ENCODE measurements at regions not wholly inside any gene's neighbourhood (a gene's known extent, or its start where the extent isn't known, plus 50 kb on each side); places are given as distances from the start of the nearest gene placed in this dataset.

DNA sequence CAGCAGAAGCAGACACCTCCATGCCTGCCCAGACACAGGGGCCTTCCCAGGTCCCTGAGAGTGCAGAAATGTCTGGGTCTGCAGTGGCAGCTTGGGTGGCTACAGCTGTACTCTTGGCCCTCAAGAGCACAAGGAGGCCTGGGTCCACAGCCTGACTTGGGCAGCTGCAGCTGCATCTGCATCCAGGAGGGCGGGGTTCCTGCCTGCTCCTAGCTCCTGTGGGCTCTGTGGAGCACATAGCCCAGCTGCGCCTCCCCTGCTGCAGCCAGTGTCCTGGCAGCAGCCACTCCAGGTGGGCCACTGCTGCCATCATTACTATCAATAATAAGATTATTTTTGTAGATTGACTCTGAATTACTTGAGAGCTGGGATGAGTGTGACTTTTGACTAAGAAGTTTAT is 162.0 kb upstream of the PTCH1 start:
- DNase-seq (ENCODE audit: low read depth in 1 of 2, low spot score in 1 of 2) = no peak
- Histone ChIP-seq H3K27ac (replicated peaks) (no peak overlapping the region), H3K4me3 (replicated peaks; ENCODE audit: insufficient read depth, low read length) (no peak overlapping the region), H3K27me3 (ENCODE audit: insufficient read depth, poor library complexity, severe bottlenecking) (no peaks in the 10 kb centered on the region)
- TF ChIP-seq GABPA (IDR thresholded peaks at IDR 0.05; ENCODE audit: low read depth) (no peak), SPI1 (IDR thresholded peaks at IDR 0.05; ENCODE audit: borderline replicate concordance, low read depth) (no peak), REST (IDR thresholded peaks at IDR 0.05; ENCODE audit: insufficient replicate concordance, low read depth) (no peak), POLR2AphosphoS5 (IDR thresholded peaks at IDR 0.05; ENCODE audit: low read depth) (no peak)
- TF ChIP-seq, protein P1, sequence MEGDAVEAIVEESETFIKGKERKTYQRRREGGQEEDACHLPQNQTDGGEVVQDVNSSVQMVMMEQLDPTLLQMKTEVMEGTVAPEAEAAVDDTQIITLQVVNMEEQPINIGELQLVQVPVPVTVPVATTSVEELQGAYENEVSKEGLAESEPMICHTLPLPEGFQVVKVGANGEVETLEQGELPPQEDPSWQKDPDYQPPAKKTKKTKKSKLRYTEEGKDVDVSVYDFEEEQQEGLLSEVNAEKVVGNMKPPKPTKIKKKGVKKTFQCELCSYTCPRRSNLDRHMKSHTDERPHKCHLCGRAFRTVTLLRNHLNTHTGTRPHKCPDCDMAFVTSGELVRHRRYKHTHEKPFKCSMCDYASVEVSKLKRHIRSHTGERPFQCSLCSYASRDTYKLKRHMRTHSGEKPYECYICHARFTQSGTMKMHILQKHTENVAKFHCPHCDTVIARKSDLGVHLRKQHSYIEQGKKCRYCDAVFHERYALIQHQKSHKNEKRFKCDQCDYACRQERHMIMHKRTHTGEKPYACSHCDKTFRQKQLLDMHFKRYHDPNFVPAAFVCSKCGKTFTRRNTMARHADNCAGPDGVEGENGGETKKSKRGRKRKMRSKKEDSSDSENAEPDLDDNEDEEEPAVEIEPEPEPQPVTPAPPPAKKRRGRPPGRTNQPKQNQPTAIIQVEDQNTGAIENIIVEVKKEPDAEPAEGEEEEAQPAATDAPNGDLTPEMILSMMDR (IDR thresholded peaks at IDR 0.05; ENCODE audit: insufficient read depth, low read length) = no peak

GRCh38 chr9:95670122-95670521 is 153.4 kb upstream of the PTCH1 start:
- no peak for DNase-seq (ENCODE audit: low read depth in 1 of 2, low spot score in 1 of 2)
- TF ChIP-seq GABPA (IDR thresholded peaks at IDR 0.05; ENCODE audit: low read depth) = no peak
- TF ChIP-seq REST (IDR thresholded peaks at IDR 0.05; ENCODE audit: insufficient replicate concordance, low read depth) = no peak
- no peak for TF ChIP-seq SPI1 (IDR thresholded peaks at IDR 0.05; ENCODE audit: borderline replicate concordance, low read depth)
- no peak for TF ChIP-seq POLR2AphosphoS5 (IDR thresholded peaks at IDR 0.05; ENCODE audit: low read depth)
- Histone ChIP-seq H3K27ac (replicated peaks) (no peak overlapping the region), H3K4me3 (replicated peaks; ENCODE audit: insufficient read depth, low read length) (no peak overlapping the region), H3K27me3 (ENCODE audit: insufficient read depth, poor library complexity, severe bottlenecking) (no peaks in the 10 kb centered on the region)

DNA sequence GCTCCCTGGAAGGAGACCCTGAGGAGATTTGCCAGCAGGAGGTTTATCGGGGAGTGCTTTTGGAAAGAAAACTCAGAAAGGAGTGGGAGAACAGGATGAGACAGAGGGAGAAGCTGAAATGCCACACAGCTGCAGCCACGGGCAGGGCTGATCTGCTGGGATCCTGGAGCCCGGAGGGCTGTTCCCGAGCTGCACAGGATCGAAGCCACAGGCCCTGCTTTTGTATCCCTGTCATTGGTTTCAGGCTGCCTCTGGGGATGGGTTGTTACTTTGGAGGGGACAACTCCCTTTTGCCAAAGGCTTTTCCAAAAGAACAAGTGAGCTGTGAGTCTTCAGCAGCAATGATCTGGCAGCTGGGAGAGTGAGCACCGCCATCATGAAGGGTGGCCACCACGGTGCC is 152.5 kb upstream of the PTCH1 start:
- Histone ChIP-seq H3K27me3 (ENCODE audit: insufficient read depth, poor library complexity, severe bottlenecking) (no peaks in the 10 kb centered on the region), H3K27ac (replicated peaks) (no peak overlapping the region), H3K4me3 (replicated peaks; ENCODE audit: insufficient read depth, low read length) (no peak overlapping the region)
- no peak for DNase-seq (ENCODE audit: low read depth in 1 of 2, low spot score in 1 of 2)
- TF ChIP-seq, protein P1 (IDR thresholded peaks at IDR 0.05; ENCODE audit: insufficient read depth, low read length) = no peak
- TF ChIP-seq REST (IDR thresholded peaks at IDR 0.05; ENCODE audit: insufficient replicate concordance, low read depth) (no peak), POLR2AphosphoS5 (IDR thresholded peaks at IDR 0.05; ENCODE audit: low read depth) (no peak), GABPA (IDR thresholded peaks at IDR 0.05; ENCODE audit: low read depth) (no peak), SPI1 (IDR thresholded peaks at IDR 0.05; ENCODE audit: borderline replicate concordance, low read depth) (no peak)

Measured in HL-60 (cell line).